ENCODE measurements at regions not wholly inside any gene's neighbourhood (a gene's known extent, or its start where the extent isn't known, plus 50 kb on each side); places are given as distances from the start of the nearest gene placed in this dataset.

DNA sequence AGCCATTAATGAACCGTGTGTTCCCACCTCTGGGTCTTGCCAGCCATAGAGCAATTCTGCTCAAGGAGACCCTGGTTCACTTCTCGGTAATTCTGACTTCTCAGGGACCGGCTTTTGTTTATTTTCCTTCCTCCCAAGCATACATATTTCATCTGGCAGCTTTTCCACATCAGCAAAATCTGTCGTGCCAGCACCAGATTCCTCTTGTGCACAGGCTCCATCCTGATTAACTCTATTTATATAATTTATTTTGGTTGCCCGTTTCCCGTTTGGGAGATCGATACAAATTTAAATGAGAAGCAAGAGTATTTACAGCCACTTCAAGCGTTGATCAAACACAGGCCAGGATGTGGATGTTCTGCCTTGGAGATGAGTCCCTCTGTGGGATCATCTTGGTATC, 161.9 kb upstream of the XYLT1 start:
- no peak for TF ChIP-seq POLR2A (IDR thresholded peaks at IDR 0.05)
- TF ChIP-seq, protein P1, sequence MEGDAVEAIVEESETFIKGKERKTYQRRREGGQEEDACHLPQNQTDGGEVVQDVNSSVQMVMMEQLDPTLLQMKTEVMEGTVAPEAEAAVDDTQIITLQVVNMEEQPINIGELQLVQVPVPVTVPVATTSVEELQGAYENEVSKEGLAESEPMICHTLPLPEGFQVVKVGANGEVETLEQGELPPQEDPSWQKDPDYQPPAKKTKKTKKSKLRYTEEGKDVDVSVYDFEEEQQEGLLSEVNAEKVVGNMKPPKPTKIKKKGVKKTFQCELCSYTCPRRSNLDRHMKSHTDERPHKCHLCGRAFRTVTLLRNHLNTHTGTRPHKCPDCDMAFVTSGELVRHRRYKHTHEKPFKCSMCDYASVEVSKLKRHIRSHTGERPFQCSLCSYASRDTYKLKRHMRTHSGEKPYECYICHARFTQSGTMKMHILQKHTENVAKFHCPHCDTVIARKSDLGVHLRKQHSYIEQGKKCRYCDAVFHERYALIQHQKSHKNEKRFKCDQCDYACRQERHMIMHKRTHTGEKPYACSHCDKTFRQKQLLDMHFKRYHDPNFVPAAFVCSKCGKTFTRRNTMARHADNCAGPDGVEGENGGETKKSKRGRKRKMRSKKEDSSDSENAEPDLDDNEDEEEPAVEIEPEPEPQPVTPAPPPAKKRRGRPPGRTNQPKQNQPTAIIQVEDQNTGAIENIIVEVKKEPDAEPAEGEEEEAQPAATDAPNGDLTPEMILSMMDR (IDR thresholded peaks at IDR 0.05 in 8 of 11, conservative IDR thresholded peaks at IDR 0.05 in 3 of 11): no peak
- no peak for TF ChIP-seq POLR2AphosphoS5 (IDR thresholded peaks at IDR 0.05)
